ENCODE measurements at regions not wholly inside any gene's neighbourhood (a gene's known extent, or its start where the extent isn't known, plus 50 kb on each side); places are given as distances from the start of the nearest gene placed in this dataset.

GRCh38 chr4:66974665-66975064 is 570.6 kb downstream of the CENPC start:
- TF ChIP-seq RAD21 (IDR thresholded peaks at IDR 0.05; ENCODE audit: low read depth) (no peak), EGR1 (IDR thresholded peaks at IDR 0.05) (no peak), REST (IDR thresholded peaks at IDR 0.05; ENCODE audit: low read depth) (no peak), EP300 (IDR thresholded peaks at IDR 0.05; ENCODE audit: borderline replicate concordance) (peak; percentile 78; the same call in 1 of the 2 replicates), CREB1 (IDR thresholded peaks at IDR 0.05; ENCODE audit: low read depth) (no peak), TAF1 (IDR thresholded peaks at IDR 0.05; ENCODE audit: low read depth) (no peak), YY1 (IDR thresholded peaks at IDR 0.05; ENCODE audit: low read depth) (no peak), TEAD4 (IDR thresholded peaks at IDR 0.05) (peak; percentile 92)
- TF ChIP-seq, protein P1, sequence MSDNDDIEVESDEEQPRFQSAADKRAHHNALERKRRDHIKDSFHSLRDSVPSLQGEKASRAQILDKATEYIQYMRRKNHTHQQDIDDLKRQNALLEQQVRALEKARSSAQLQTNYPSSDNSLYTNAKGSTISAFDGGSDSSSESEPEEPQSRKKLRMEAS (IDR thresholded peaks at IDR 0.05): peak; percentile 22; the same call in 1 of the 2 replicates
